Stimulated activated naive B cell treated with anti-CD40 and anti-IgM and Interleukin-4, amounts not matched to agents 10 μg/mL and 1 μg/mL and 100 μg/mL, for 72 hours (primary cell): ENCODE measurements at regions not wholly inside any gene's neighbourhood (a gene's known extent, or its start where the extent isn't known, plus 50 kb on each side); places are given as distances from the start of the nearest gene placed in this dataset.
A peak's percentile ranks its signal among the peaks of the same experiment; 100 is the strongest.

Experiments
- ATAC-seq, 2 donors: fragments of 150-1000 bp; cut with Tn5 transposase; replicated peaks; 2 replicates each; pipeline ENCODE4 v1.10.0; 2021; ENCODE audit warnings: moderate library complexity in 1 of 2
- DNase-seq: peaks from one replicate; pipeline ENCODE4 v3.0.0; 2021
- H3K27ac Mint-ChIP-seq: one replicate; pipeline ENCODE4 v1.8.0; 2022; ENCODE audit warnings: mild to moderate bottlenecking, mixed read lengths
- H3K27me3 Mint-ChIP-seq, 2 donors: one replicate each; pipeline ENCODE4 v1.8.0; 2022; ENCODE audit warnings: mixed read lengths in 2 of 2
- H3K36me3 Mint-ChIP-seq, 2 donors: one replicate each; pipeline ENCODE4 v1.8.0; 2022; ENCODE audit warnings: mixed read lengths in 2 of 2, mild to moderate bottlenecking in 1 of 2
- H3K4me1 Mint-ChIP-seq, 2 donors: one replicate each; pipeline ENCODE4 v1.8.0; 2022; ENCODE audit warnings: mixed read lengths in 2 of 2, mild to moderate bottlenecking in 1 of 2
- H3K4me3 Mint-ChIP-seq, 2 donors: one replicate each; pipeline ENCODE4 v1.8.0; 2022; ENCODE audit warnings: mild to moderate bottlenecking in 2 of 2, mixed read lengths in 2 of 2, moderate library complexity in 1 of 2
- H3K9me3 Mint-ChIP-seq, 2 donors: one replicate each; pipeline ENCODE4 v1.8.0; 2022; ENCODE audit warnings: mixed read lengths in 2 of 2, mild to moderate bottlenecking in 1 of 2

GRCh38 chr10:58951087-58951486, 225.4 kb upstream of the PHYHIPL start:
- ATAC-seq (no peak), DNase-seq (no peak)
- no peaks in the 10 kb centered on the region for H3K27me3 Mint-ChIP-seq
- no peak overlapping the region for H3K27ac Mint-ChIP-seq
- H3K4me1 Mint-ChIP-seq: no peaks in the 10 kb centered on the region
- no peaks in the 10 kb centered on the region for H3K36me3 Mint-ChIP-seq
- H3K9me3 Mint-ChIP-seq: no peaks in the 10 kb centered on the region
- H3K4me3 Mint-ChIP-seq: no peak overlapping the region

GRCh38 chr10:58951746-58952145, 224.7 kb upstream of the PHYHIPL start:
- Mint-ChIP-seq H3K4me3 (no peak overlapping the region), H3K4me1 (no peaks in the 10 kb centered on the region), H3K36me3 (no peaks in the 10 kb centered on the region), H3K27ac (no peak overlapping the region), H3K9me3 (no peaks in the 10 kb centered on the region), H3K27me3 (peaks cover 0 to 3% of the 10 kb centered on the region in 2 donors)
- no peak for ATAC-seq
- DNase-seq: no peak

- peaks cover 0 to 6% of the 10 kb centered on the region in 2 donors for H3K27me3 Mint-ChIP-seq
- no peak for DNase-seq
- no peaks in the 10 kb centered on the region for H3K4me1 Mint-ChIP-seq
- no peak overlapping the region for H3K4me3 Mint-ChIP-seq
- no peak overlapping the region for H3K27ac Mint-ChIP-seq
- H3K36me3 Mint-ChIP-seq: no peaks in the 10 kb centered on the region
- no peaks in the 10 kb centered on the region for H3K9me3 Mint-ChIP-seq
- no peak for ATAC-seq
Observed at GRCh38 chr10:58952162-58952601, 224.3 kb upstream of the PHYHIPL start.

GRCh38 chr10:58952747-58953466, 223.5 kb upstream of the PHYHIPL start:
- DNase-seq (no peak), ATAC-seq (peak in 1 of 2 donors; percentile 33)
- Mint-ChIP-seq H3K27me3 (peaks cover 0 to 8% of the 10 kb centered on the region in 2 donors), H3K27ac (no peak overlapping the region), H3K9me3 (no peaks in the 10 kb centered on the region), H3K4me3 (no peak overlapping the region), H3K4me1 (no peaks in the 10 kb centered on the region), H3K36me3 (no peaks in the 10 kb centered on the region)

GRCh38 chr10:58954178-58954577, 222.3 kb upstream of the PHYHIPL start:
- Mint-ChIP-seq H3K36me3 (no peaks in the 10 kb centered on the region), H3K27ac (no peak overlapping the region), H3K9me3 (no peaks in the 10 kb centered on the region), H3K4me3 (no peak overlapping the region), H3K27me3 (peaks cover 0 to 8% of the 10 kb centered on the region in 2 donors), H3K4me1 (no peaks in the 10 kb centered on the region)
- no peak for DNase-seq
- no peak for ATAC-seq

GRCh38 chr10:58955615-58956014, 220.8 kb upstream of the PHYHIPL start:
- Mint-ChIP-seq H3K4me3 (no peak overlapping the region), H3K9me3 (no peaks in the 10 kb centered on the region), H3K36me3 (no peaks in the 10 kb centered on the region), H3K4me1 (no peaks in the 10 kb centered on the region), H3K27ac (no peak overlapping the region), H3K27me3 (peaks cover 0 to 8% of the 10 kb centered on the region in 2 donors)
- DNase-seq (no peak), ATAC-seq (no peak)

GRCh38 chr10:58956926-58957325, 219.5 kb upstream of the PHYHIPL start:
- no peaks in the 10 kb centered on the region for H3K36me3 Mint-ChIP-seq
- peaks cover 0 to 8% of the 10 kb centered on the region in 2 donors for H3K27me3 Mint-ChIP-seq

GRCh38 chr10:58957517-58957916, 218.9 kb upstream of the PHYHIPL start:
- ATAC-seq (no peak), DNase-seq (no peak)
- H3K4me3 Mint-ChIP-seq: no peak overlapping the region
- H3K36me3 Mint-ChIP-seq: no peaks in the 10 kb centered on the region
- no peaks in the 10 kb centered on the region for H3K9me3 Mint-ChIP-seq
- no peaks in the 10 kb centered on the region for H3K4me1 Mint-ChIP-seq
- H3K27ac Mint-ChIP-seq: no peak overlapping the region
- peaks cover 0 to 8% of the 10 kb centered on the region in 2 donors for H3K27me3 Mint-ChIP-seq

More at GRCh38 chr10:58956926-58957325, 219.5 kb upstream of the PHYHIPL start:
- no peaks in the 10 kb centered on the region for H3K9me3 Mint-ChIP-seq
- H3K4me3 Mint-ChIP-seq: no peak overlapping the region
- ATAC-seq: no peak
- no peaks in the 10 kb centered on the region for H3K4me1 Mint-ChIP-seq
- H3K27ac Mint-ChIP-seq: no peak overlapping the region
- DNase-seq: no peak

- no peaks in the 10 kb centered on the region for H3K4me1 Mint-ChIP-seq
- DNase-seq (no peak), ATAC-seq (no peak)
- H3K4me3 Mint-ChIP-seq: no peak overlapping the region
- H3K27me3 Mint-ChIP-seq: peaks cover 5 to 8% of the 10 kb centered on the region in 2 donors
- H3K9me3 Mint-ChIP-seq: no peaks in the 10 kb centered on the region
- H3K36me3 Mint-ChIP-seq: no peaks in the 10 kb centered on the region
- no peak overlapping the region for H3K27ac Mint-ChIP-seq
Observed at GRCh38 chr10:58963101-58963534, 213.3 kb upstream of the PHYHIPL start.

- Mint-ChIP-seq H3K27ac (no peak overlapping the region), H3K9me3 (no peaks in the 10 kb centered on the region), H3K4me1 (no peaks in the 10 kb centered on the region), H3K4me3 (no peak overlapping the region), H3K27me3 (peaks cover 5 to 8% of the 10 kb centered on the region in 2 donors), H3K36me3 (no peaks in the 10 kb centered on the region)
- DNase-seq (no peak), ATAC-seq (no peak)
Observed at GRCh38 chr10:58963723-58964124, 212.7 kb upstream of the PHYHIPL start.

GRCh38 chr10:58965855-58966254, 210.6 kb upstream of the PHYHIPL start:
- H3K27ac Mint-ChIP-seq: no peak overlapping the region
- H3K36me3 Mint-ChIP-seq: no peaks in the 10 kb centered on the region
- no peak for ATAC-seq
- H3K27me3 Mint-ChIP-seq: peaks cover 13 to 15% of the 10 kb centered on the region in 2 donors
- no peak overlapping the region for H3K4me3 Mint-ChIP-seq
- no peaks in the 10 kb centered on the region for H3K9me3 Mint-ChIP-seq
- no peak for DNase-seq
- H3K4me1 Mint-ChIP-seq: no peaks in the 10 kb centered on the region

- Mint-ChIP-seq H3K9me3 (no peaks in the 10 kb centered on the region), H3K4me1 (no peaks in the 10 kb centered on the region), H3K4me3 (no peak overlapping the region), H3K27me3 (peaks cover 13 to 15% of the 10 kb centered on the region in 2 donors), H3K36me3 (no peaks in the 10 kb centered on the region), H3K27ac (no peak overlapping the region)
- no peak for DNase-seq
- ATAC-seq: peak in 1 of 2 donors; percentile 33
Observed at GRCh38 chr10:58967551-58968388, 208.7 kb upstream of the PHYHIPL start.

GRCh38 chr10:58968389-58968755, 208.1 kb upstream of the PHYHIPL start:
- Mint-ChIP-seq H3K36me3 (no peaks in the 10 kb centered on the region), H3K27ac (no peak overlapping the region), H3K9me3 (no peaks in the 10 kb centered on the region), H3K27me3 (peaks cover 13 to 15% of the 10 kb centered on the region in 2 donors), H3K4me3 (no peak overlapping the region), H3K4me1 (no peaks in the 10 kb centered on the region)
- ATAC-seq: no peak
- DNase-seq: no peak

- H3K9me3 Mint-ChIP-seq: no peaks in the 10 kb centered on the region
Observed at GRCh38 chr10:58969576-58969975, 206.9 kb upstream of the PHYHIPL start.

More at GRCh38 chr10:58969576-58969975, 206.9 kb upstream of the PHYHIPL start:
- Mint-ChIP-seq H3K4me3 (no peak overlapping the region), H3K27me3 (peaks cover 11 to 13% of the 10 kb centered on the region in 2 donors), H3K36me3 (no peaks in the 10 kb centered on the region), H3K27ac (no peak overlapping the region), H3K4me1 (no peaks in the 10 kb centered on the region)
- DNase-seq: no peak
- no peak for ATAC-seq
